GM12864 (cell line): ENCODE measurements at regions not wholly inside any gene's neighbourhood (a gene's known extent, or its start where the extent isn't known, plus 50 kb on each side); places are given as distances from the start of the nearest gene placed in this dataset.

Experiments
- DNase-seq: peaks from one replicate; pipeline ENCODE4 v3.0.0-alpha.2; 2011; ENCODE audit warnings: low read depth
- H3K4me3 ChIP-seq: 2 replicates; pipeline ENCODE4 v1.5.1; 2011; ENCODE audit warnings: mild to moderate bottlenecking, low read depth, low read length, control low read depth
- TF ChIP-seq, protein P1 (sequence below): IDR thresholded peaks from 2 replicates; pipeline ENCODE4 v1.5.1; 2011; ENCODE audit warnings: low read depth, mild to moderate bottlenecking, moderate library complexity, low read length, control low read depth, inconsistent platforms; ENCODE audit errors: missing control alignments

DNA sequence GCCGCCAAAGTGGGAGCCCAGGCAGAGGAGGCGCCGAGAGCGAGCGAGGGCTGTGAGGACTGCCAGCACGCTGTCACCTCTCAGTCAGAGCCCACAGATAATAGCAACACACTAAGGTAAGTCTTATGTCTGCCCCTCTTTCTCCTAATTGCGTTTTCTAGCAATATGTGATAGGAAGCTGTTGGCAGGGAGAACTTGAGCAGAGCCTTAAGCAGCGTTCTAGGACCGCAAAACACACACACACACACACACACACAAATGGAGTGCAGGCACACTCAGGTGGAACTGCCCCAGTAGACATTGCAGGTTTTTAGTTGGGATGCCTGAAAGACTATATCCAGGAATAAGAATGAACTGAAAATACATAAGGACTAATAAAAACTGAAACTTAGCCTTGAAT lies 1188.5 kb downstream of the NXPH1 start:
- DNase-seq, result no peak
- H3K4me3 ChIP-seq, result no peak overlapping the region
- TF ChIP-seq, protein P1, sequence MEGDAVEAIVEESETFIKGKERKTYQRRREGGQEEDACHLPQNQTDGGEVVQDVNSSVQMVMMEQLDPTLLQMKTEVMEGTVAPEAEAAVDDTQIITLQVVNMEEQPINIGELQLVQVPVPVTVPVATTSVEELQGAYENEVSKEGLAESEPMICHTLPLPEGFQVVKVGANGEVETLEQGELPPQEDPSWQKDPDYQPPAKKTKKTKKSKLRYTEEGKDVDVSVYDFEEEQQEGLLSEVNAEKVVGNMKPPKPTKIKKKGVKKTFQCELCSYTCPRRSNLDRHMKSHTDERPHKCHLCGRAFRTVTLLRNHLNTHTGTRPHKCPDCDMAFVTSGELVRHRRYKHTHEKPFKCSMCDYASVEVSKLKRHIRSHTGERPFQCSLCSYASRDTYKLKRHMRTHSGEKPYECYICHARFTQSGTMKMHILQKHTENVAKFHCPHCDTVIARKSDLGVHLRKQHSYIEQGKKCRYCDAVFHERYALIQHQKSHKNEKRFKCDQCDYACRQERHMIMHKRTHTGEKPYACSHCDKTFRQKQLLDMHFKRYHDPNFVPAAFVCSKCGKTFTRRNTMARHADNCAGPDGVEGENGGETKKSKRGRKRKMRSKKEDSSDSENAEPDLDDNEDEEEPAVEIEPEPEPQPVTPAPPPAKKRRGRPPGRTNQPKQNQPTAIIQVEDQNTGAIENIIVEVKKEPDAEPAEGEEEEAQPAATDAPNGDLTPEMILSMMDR, result no peak

DNA sequence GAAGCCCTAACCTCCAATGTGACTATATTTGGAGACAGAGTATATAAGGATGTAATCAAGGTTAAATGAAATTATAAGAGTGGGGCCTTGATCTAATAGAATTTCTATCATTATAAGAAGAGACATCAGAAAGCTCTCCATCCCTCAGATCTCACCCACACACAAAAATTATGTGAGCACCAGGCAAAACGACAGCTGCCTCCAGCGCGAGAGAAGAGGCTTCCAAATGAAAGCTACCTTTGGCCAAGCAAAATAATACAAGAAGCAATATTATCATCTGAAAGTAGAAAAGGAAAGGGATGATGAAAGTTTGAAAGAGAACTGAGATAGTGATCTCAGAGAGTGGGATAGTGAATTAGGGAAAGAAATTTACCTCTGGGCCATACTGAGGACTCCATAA lies 1192.5 kb downstream of the NXPH1 start:
- TF ChIP-seq, protein P1, result no peak
- H3K4me3 ChIP-seq, result no peak overlapping the region
- DNase-seq, result no peak

DNA sequence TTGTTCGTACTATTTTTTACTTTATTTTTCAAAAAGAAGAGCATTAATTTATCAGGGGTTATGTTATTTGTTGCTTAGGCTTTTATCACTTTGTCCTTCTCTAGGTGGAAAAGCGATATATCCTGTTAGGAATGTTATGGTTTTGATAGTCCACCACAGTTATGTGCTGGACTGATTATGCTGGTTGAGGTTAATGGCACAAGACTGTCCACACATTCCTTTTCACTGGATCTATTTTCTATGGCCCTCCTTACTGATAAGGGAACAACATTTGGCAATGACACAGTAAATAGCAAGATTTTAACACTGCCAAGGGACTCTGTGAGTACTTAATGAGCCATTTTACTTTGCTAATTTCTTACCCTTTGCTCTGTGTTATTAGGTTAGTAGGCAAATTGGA lies 1212.3 kb downstream of the NXPH1 start:
- H3K4me3 ChIP-seq, result no peak overlapping the region
- TF ChIP-seq, protein P1, result no peak
- no peak for DNase-seq

DNA sequence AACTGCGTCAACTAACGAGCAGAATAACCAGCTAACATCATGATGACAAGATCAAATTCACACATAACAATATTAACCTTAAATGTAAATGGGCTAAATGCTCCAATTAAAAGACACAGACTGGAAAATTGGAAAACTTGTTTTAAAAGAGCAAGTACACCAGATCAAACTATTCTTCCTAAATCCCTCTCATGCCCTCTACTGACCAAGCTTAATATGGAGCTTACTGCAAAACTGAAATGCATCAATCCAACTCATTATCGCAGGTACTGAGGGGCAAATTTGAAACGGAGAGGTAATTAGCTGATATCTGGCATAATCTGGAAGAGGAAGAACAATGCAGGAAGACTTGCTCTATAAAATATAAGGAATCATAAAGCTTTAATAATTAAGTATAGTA lies 1223.8 kb downstream of the NXPH1 start:
- DNase-seq, result no peak
- H3K4me3 ChIP-seq, result no peak overlapping the region
- TF ChIP-seq, protein P1, result no peak

DNA sequence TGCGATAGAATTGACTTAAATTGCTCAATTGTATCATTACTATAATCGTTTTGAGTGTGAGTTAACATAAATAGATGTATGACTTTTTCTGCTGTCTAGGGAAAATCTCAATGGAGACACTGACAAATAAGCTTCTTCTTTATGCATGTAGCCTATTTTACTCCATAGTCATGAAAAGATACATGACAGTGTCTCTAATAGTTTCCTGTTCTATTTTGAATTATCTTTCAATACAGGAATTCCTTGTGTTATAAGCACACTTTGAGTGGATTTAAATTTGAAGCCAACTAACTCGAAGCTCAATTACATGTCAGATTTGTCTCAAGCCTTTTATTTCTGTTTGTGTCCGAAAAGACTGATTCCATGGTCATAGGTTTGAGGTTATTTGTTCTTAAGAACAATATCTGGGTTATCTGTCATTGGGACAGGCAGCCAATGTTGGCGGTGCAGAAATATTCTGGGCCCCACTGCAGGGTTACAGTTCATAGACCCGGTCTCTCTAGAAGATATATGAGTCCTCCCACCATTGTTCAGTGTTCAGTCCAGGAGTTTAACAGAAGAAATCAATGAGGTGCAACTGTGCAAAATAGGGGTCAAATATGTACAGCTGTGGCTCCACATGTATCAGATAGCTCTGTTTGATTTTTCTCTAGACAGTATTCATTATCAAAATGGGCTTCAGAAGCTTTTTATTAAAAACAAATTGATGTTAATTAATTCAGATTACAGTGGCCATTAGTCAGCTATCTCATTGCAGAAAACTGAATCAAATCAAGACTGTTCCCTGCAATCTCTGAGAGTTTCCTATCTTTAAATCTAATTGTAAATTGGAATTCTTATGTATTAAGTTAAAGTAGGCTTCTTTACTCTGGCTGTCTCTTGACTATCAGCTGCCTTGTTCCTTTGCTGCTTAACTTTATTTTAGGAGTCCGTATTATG lies 1238.8 kb downstream of the NXPH1 start:
- TF ChIP-seq, protein P1, result no peak
- no peak overlapping the region for H3K4me3 ChIP-seq
- no peak for DNase-seq

DNA sequence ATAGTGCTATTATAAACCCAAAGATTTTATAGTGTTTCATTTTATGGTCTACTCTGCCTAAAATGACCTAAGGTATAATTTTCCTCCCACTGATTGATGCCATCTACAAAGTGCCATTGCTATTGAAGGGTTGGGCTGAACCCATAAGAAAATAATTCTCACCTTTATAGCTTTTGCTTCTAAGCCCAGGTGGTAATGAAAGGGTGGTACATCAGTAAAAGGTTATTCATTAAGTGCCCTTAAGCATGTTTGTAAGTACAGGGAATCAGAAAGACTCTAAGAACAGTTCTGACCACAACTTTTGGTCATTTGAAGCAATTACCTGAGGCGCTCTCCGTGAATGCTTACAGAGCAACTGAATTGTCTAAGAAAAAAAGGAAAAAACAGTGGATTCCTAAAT lies 1247.3 kb downstream of the NXPH1 start:
- no peak for DNase-seq
- TF ChIP-seq, protein P1, result no peak
- no peak overlapping the region for H3K4me3 ChIP-seq

DNA sequence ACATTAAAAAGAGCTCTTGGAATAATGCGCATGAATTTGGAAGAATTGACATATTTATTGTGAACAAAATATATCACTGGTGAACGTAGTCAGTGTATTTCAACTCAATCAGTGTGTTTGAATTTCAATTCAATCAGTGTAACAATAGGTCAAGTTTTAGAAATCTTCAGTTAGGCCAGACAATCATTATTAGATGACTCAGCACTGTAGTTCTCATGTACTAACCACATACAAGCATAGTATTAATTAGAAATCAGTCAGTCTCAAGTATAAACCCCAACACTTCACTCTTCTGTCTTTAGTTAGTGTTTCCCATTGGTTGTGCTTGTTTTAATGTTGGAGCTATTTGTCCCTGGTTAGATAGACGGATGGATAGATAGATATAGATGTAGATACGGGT lies 1247.9 kb downstream of the NXPH1 start:
- TF ChIP-seq, protein P1, result no peak
- DNase-seq, result no peak
- H3K4me3 ChIP-seq, result no peak overlapping the region
